Left lung (tissue), 4 donors: ENCODE measurements at regions not wholly inside any gene's neighbourhood (a gene's known extent, or its start where the extent isn't known, plus 50 kb on each side); places are given as distances from the start of the nearest gene placed in this dataset.

ENCODE experiments used
- ATAC-seq: fragments of 200-7000 bp; cut with Tn5 transposase; one replicate; pipeline ENCODE4 v1.9.1; 2020; ENCODE audit warnings: moderate library complexity
- DNase-seq, 4 donors: peaks; one replicate each; pipeline ENCODE4 v3.0.0-alpha.2; 2013 to 2020
- H3K27ac ChIP-seq, 2 donors: fragments of 200-600 bp; sonication (generic) in 1 of 2; one replicate each; pipeline versions ENCODE4 v1.5.0 to v1.8.0; 2020 to 2021
- H3K27me3 ChIP-seq, 2 donors: fragments of 200-600 bp; sonication (generic) in 1 of 2; one replicate each; pipeline versions ENCODE4 v1.5.0 to v1.8.0; 2020 to 2021
- H3K36me3 ChIP-seq, 2 donors: fragments of 200-600 bp; sonication (generic) in 1 of 2; one replicate each; pipeline versions ENCODE4 v1.5.0 to v1.8.0; 2020 to 2021
- H3K4me1 ChIP-seq, 2 donors: fragments of 200-600 bp; one replicate each; pipeline ENCODE4 v1.8.0; 2021
- H3K4me3 ChIP-seq, 2 donors: fragments of 200-600 bp; sonication (generic) in 1 of 2; one replicate each; pipeline versions ENCODE4 v1.5.0 to v1.8.0; 2020 to 2021; ENCODE audit warnings: mild to moderate bottlenecking in 1 of 2
- H3K9me3 ChIP-seq, 2 donors: fragments of 200-600 bp; sonication (generic) in 1 of 2; one replicate each; pipeline versions ENCODE4 v1.5.0 to v1.8.0; 2020 to 2021
- intact Hi-C, 2 donors: fragments of 100-400 bp; cut with DNase I; formaldehyde crosslinking; loops; one replicate each; pipeline versions ENCODE4 v1.11.2 to v1.14.2; 2022
- TF ChIP-seq, protein P1 (sequence below), 2 donors: fragments of 200-600 bp; sonication (generic) in 1 of 2; IDR thresholded peaks; one replicate each; pipeline versions ENCODE4 v1.5.0 to v1.8.0; 2021; ENCODE audit warnings: antibody characterized with exemption in 2 of 2
- donor health status: DM: no; HTN: yes; CAD: no.
- donor health status: DM: no; HTN: no; CAD: no.

DNA sequence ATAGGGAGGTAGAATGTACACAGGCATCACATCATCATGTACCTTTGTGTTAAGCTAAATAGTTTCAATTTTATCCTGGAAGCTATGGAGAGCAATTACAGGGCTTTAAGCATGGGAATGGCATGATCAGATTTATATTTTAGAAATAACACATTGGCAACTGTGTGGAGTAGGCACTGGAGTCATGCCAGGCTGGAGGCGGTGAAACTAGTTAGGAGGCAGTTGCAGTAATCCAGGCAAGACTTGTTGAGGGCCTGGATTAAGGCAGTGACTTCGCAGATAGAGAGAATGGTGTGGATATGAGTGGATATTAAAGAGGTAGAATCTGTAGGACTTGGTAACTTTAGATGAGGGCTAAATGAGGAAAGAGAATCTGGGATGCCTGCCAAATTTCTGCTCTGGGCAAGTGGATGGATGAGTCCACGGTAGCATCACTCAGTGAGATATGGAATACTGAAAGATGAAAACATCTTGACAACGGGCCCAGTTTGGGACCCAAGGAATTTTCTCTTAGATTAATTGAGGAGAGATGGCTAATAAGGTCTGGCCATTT, 506.2 kb downstream of the FGF9 start:
- H3K36me3 ChIP-seq = no peaks in the 10 kb centered on the region
- intact Hi-C loops = no loop called here
- H3K4me1 ChIP-seq = no peaks in the 10 kb centered on the region
- no peak for ATAC-seq
- no peak overlapping the region for H3K27ac ChIP-seq
- TF ChIP-seq, protein P1, sequence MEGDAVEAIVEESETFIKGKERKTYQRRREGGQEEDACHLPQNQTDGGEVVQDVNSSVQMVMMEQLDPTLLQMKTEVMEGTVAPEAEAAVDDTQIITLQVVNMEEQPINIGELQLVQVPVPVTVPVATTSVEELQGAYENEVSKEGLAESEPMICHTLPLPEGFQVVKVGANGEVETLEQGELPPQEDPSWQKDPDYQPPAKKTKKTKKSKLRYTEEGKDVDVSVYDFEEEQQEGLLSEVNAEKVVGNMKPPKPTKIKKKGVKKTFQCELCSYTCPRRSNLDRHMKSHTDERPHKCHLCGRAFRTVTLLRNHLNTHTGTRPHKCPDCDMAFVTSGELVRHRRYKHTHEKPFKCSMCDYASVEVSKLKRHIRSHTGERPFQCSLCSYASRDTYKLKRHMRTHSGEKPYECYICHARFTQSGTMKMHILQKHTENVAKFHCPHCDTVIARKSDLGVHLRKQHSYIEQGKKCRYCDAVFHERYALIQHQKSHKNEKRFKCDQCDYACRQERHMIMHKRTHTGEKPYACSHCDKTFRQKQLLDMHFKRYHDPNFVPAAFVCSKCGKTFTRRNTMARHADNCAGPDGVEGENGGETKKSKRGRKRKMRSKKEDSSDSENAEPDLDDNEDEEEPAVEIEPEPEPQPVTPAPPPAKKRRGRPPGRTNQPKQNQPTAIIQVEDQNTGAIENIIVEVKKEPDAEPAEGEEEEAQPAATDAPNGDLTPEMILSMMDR (IDR thresholded peaks at IDR 0.05) = no peak
- no peak for DNase-seq
- H3K27me3 ChIP-seq = no peaks in the 10 kb centered on the region
- H3K9me3 ChIP-seq = no peaks in the 10 kb centered on the region
- no peak overlapping the region for H3K4me3 ChIP-seq

GRCh38 chr13:22178878-22179277, 508.0 kb downstream of the FGF9 start:
- TF ChIP-seq, protein P1 (IDR thresholded peaks at IDR 0.05) = no peak
- Histone ChIP-seq H3K27ac (no peak overlapping the region), H3K4me3 (no peak overlapping the region), H3K4me1 (no peaks in the 10 kb centered on the region), H3K36me3 (no peaks in the 10 kb centered on the region), H3K9me3 (no peaks in the 10 kb centered on the region), H3K27me3 (no peaks in the 10 kb centered on the region)
- intact Hi-C loops = no loop called here
- no peak for ATAC-seq
- DNase-seq = no peak

DNA sequence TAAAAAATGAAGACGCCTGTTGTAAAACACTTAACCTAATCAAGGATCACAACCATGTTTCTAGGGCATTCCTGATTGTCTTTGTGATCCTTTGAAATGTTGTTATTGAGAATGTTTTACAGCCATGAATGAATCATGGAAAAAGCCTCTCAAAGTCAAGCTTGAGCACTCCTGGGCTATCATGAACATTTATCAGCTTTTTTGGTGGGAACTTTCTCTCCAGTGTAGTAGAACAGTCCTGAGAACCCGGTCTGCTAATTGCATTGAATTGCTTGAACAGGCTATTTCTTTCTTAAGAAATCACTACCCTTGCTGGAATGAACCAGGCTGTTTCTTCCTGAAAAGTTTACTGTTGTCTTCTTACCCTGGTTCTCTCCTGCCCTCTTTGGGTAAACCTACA, 516.5 kb downstream of the FGF9 start:
- intact Hi-C loops = no loop called here
- no peak overlapping the region for H3K27ac ChIP-seq
- no peaks in the 10 kb centered on the region for H3K27me3 ChIP-seq
- H3K36me3 ChIP-seq = no peaks in the 10 kb centered on the region
- ATAC-seq = no peak
- H3K9me3 ChIP-seq = no peaks in the 10 kb centered on the region
- no peaks in the 10 kb centered on the region for H3K4me1 ChIP-seq
- TF ChIP-seq, protein P1 (IDR thresholded peaks at IDR 0.05) = no peak
- no peak overlapping the region for H3K4me3 ChIP-seq
- no peak for DNase-seq

DNA sequence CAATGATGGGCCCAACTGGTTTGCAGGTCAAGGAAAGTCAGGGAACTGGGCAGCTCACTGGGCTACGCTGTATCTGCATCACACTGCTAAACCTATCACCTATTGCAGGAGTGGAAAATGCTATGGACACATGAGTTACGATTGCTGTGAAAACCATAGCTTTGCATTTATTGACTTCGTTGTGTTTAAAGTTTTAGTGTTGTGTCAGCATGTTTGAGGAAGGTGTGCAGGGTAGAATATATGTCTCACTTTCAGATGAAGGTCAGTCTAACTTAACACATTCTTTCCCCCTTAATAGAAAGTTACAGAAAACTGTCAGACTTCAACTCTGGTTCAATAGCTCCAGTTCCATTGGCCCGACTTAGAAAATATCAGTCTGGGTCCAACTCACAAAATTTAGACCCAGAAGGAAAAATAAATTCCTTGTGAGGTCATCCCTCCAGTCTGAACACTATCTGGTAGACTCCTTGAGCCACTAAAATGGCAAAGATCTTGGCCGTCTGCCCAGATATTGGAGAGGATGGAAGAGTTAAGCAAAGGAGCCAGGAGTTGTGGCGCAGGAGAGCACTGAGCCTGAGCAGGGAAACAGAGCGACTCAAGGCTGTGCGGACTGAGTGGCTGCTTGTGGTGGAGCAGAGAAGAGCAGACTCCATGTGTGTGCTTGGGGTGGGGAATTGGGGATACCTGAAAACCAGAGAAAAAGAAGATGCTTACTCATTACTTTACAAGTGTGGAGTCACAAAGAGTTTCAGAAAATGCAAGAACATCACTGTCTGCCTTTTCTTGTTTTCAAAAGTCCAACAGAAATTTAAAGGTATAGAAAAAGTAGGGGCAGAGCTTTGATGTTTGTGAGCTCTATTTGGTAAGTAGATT, 518.5 kb downstream of the FGF9 start:
- Histone ChIP-seq H3K9me3 (no peaks in the 10 kb centered on the region), H3K36me3 (no peaks in the 10 kb centered on the region), H3K4me3 (no peak overlapping the region), H3K27me3 (no peaks in the 10 kb centered on the region), H3K4me1 (no peaks in the 10 kb centered on the region), H3K27ac (no peak overlapping the region)
- TF ChIP-seq, protein P1 (IDR thresholded peaks at IDR 0.05) = no peak
- ATAC-seq (no peak), DNase-seq (no peak)
- intact Hi-C loops = no loop called here

- Histone ChIP-seq H3K36me3 (no peaks in the 10 kb centered on the region), H3K27ac (no peak overlapping the region), H3K9me3 (no peaks in the 10 kb centered on the region), H3K4me3 (no peak overlapping the region), H3K4me1 (no peaks in the 10 kb centered on the region), H3K27me3 (no peaks in the 10 kb centered on the region)
- intact Hi-C loops = no loop called here
- DNase-seq (no peak), ATAC-seq (no peak)
- TF ChIP-seq, protein P1 (IDR thresholded peaks at IDR 0.05) = no peak
Measured at GRCh38 chr13:22193070-22193469, 522.2 kb downstream of the FGF9 start.
